ENCODE measurements at regions not wholly inside any gene's neighbourhood (a gene's known extent, or its start where the extent isn't known, plus 50 kb on each side); places are given as distances from the start of the nearest gene placed in this dataset.
A peak's percentile ranks its signal among the peaks of the same experiment; 100 is the strongest.
"Not testable (repeated sequence)": the region's sequence is repeated elsewhere in the genome, so short reads cannot be mapped to it uniquely, and the experiment has no call there.

DNA sequence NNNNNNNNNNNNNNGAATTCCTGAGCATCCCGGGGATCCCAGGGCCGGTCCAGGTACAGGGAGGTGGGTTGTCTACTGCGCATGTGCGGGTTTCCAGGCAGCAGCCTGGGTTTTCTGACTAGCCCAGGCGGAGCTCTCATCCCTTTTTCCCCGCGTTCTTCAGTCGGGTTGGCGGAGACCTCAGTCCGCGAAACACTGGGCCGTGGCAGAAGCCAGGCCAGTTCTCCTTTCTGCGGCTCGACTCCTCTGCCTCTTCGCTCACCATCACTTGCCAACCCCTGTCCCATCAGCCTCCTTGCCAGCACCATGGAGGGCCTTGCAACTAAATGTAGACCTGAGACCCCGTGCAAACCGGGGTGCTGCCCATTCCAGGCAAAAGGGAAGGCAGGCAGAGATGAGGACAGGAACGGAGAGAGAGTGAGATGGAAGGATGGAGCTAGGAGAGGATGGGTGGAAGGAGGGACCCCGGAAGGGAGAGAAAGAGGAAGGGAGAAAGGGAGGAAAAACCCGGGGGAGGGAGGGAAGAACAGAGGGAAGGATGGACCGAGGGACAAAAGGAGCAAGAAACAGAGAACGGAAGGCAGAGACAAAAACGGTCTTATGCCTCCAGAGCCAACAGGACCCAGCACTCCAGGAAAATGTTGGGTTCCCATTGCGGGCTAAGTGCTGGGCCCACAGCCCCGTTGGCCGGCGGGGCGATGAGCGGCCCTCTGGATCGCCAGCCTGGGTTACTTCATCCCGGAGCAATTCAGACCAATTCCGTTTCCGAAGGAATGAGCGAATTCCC, 445.4 kb upstream of the DEFB115 start:
- peak; percentile 25 for DNase-seq (ENCODE audit: insufficient read length, low spot score)
- no peak for TF ChIP-seq POLR2AphosphoS5 (IDR thresholded peaks at IDR 0.05; ENCODE audit: low read depth, low read length)
- TF ChIP-seq POU2F2 (IDR thresholded peaks at IDR 0.05; ENCODE audit: low read depth, low read length): no peak
- no peak for TF ChIP-seq PAX5 (IDR thresholded peaks at IDR 0.05; ENCODE audit: insufficient read depth, low read length, severe bottlenecking)
- no peak for TF ChIP-seq SPI1 (IDR thresholded peaks at IDR 0.05; ENCODE audit: low read depth, low read length)
- no peak for TF ChIP-seq TAF1 (IDR thresholded peaks at IDR 0.05; ENCODE audit: low read depth, low read length)
- FAIRE-seq: no peak

DNA sequence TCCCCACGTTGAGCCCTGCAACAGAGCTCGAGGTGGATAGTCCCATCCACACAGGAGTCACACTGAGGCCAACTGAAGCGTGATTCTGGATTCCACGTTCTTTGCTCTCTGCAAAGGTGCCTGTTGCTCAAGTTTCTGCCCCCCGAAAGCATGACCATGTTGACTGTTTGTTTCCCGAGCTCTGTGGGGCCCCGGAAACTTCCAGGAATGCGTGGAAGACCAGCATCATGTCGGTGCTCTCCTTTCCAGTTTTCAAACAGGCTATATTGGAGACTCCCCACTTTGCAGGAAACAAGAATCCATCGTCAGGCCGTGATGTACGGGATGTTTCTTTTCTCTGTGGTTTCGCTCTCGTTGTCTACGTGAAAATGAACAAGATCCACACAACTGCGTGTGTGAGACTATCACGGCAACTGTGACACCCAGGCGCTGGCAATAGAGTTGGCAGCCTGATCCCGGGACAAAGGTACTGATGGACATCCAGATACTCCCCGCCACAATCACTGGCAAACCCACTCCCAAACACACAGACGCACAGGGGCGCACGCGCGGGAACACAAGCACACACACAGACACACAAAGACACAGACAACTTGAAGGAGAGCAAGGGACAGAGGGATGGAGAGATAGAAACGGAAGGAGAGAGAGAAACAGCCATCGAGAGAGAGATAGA, 444.6 kb upstream of the DEFB115 start:
- TF ChIP-seq POLR2A (IDR thresholded peaks at IDR 0.05; ENCODE audit: low read depth, low read length) (no peak), POU2F2 (IDR thresholded peaks at IDR 0.05; ENCODE audit: low read depth, low read length) (no peak), POLR2AphosphoS5 (IDR thresholded peaks at IDR 0.05; ENCODE audit: low read depth, low read length) (no peak), TAF1 (IDR thresholded peaks at IDR 0.05; ENCODE audit: low read depth, low read length) (no peak), SPI1 (IDR thresholded peaks at IDR 0.05; ENCODE audit: low read depth, low read length) (no peak), PAX5 (IDR thresholded peaks at IDR 0.05; ENCODE audit: insufficient read depth, low read length, severe bottlenecking) (no peak)
- FAIRE-seq: no peak

DNA sequence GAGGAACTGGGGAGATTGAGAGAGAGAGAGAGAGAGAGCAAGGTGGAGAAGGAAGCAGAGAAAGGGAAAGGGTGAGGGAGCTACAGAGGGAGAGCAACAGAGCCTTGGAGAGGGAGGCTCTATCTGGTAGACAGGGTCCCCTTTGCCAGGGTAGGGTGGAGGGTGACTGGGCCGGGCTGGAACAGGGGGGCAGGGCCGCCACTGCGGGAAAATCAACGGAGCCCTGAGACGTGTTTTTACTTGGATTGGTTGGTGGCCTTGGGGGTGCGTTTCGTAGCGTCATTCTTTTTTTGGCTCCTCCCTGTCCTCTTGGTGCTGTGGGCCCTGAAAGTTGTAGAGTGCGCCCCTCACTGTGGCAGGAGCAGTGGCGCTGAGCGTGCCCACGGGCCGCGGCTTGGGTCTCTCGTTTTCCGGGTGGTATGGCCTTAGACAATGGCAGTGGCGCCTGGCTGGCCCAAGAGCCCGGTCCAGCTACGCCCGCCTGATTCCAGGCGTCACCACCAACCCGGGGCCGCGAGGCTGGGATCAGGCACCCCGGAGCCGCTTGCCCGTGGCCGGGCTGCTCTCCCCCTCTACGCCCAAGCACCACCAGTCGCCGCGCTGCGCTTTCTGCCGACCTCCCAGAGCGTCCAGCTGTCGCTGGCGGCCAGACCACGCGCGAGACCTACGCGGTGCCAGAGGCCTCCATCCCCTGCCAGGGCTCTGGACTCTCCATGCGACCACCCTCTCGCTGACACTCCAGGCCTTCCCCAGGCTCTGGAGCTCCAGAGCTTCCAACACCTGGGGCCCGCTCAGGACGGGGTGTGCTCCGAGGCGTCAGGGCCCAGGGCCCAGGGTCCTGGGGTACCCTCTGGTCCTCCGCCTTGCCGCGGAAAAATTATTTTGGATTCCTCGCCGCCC, 443.8 kb upstream of the DEFB115 start:
- peak; percentile 15 for DNase-seq (ENCODE audit: insufficient read length, low spot score)
- not testable (repeated sequence) for FAIRE-seq

More for the DNA sequence above, 444.6 kb upstream of the DEFB115 start:
- DNase-seq (ENCODE audit: insufficient read length, low spot score): peak; percentile 15

DNA sequence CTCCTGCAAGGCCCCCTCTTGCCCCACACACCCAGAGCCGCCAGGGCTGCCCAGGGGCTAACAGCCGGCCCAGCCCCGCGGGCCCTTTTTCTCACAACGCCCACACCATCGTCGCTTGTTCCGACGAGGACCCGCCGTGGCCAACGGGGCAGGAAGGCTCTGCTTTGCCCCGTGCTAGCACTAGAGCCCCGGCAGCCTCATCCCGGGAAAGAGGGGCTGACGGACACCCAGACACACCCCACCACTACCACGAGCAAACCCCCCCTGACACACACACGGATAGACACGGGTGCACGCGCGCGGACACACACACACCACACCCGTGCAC, 443.2 kb upstream of the DEFB115 start:
- DNase-seq (ENCODE audit: insufficient read length, low spot score); FAIRE-seq: not testable (repeated sequence)

DNA sequence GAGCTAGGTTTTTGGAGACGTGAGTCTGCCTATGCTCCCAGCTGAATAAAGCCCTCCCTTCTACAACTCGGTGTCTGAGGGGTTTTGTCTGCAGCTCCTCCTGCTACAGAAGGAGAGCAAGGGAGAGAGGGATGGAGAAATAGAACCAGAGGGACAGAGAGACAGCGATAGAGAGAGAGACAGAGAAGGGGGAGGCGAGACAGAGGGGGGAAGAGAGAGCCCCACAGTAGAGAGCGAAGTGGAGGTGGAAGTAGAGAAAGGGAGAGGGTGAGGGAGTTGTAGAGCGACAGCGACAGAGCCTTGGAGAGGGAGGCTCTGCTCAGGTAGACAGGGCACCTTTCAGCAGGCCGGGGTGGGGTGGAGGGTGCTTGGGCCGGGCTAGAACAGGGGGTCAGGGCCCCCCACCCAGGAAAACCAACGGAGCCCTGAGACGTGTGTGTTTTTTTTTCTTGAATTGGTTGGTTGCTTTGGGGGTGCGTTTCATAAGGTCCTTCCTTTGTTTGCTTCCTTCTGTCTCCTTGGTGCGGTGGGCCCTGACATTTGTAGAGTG, 442.4 kb upstream of the DEFB115 start:
- not testable (repeated sequence) for DNase-seq (ENCODE audit: insufficient read length, low spot score); FAIRE-seq

DNA sequence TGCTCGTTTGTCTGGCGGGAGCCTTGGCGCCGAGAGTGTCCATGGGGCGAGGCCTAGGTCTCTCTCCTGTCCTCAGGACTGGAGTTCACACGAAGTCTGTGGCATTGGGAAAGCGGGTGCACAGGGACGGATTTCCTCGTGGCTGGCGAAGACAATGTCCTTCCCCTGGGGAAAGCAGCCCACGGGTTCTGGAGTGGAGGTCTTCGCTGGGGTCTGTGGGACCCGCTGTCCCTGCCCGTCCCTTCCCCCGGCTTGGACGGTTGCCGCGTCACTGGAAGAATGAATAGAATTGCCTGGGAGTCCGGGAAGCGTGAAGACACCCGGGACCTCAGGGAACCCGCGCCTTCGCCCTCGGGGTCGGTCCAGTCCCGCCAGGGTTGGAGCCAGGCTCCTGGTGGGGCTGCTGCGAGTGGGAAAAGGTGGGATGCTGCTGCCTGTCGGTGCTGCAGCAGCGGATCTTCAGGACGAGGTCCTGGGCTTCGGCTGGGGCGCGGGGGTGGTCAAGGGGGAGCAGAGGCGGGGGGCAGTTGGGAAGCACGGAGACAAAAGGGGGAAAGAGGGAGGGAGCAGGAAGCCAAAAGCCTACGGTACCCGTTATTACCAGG, 441.8 kb upstream of the DEFB115 start:
- TF ChIP-seq POLR2A (IDR thresholded peaks at IDR 0.05; ENCODE audit: low read depth, low read length) (no peak), POLR2AphosphoS5 (IDR thresholded peaks at IDR 0.05; ENCODE audit: low read depth, low read length) (no peak), TAF1 (IDR thresholded peaks at IDR 0.05; ENCODE audit: low read depth, low read length) (no peak), POU2F2 (IDR thresholded peaks at IDR 0.05; ENCODE audit: low read depth, low read length) (no peak), PAX5 (IDR thresholded peaks at IDR 0.05; ENCODE audit: insufficient read depth, low read length, severe bottlenecking) (no peak), SPI1 (IDR thresholded peaks at IDR 0.05; ENCODE audit: low read depth, low read length) (no peak)
- DNase-seq (ENCODE audit: insufficient read length, low spot score) (peak; percentile 14), FAIRE-seq (no peak)

DNA sequence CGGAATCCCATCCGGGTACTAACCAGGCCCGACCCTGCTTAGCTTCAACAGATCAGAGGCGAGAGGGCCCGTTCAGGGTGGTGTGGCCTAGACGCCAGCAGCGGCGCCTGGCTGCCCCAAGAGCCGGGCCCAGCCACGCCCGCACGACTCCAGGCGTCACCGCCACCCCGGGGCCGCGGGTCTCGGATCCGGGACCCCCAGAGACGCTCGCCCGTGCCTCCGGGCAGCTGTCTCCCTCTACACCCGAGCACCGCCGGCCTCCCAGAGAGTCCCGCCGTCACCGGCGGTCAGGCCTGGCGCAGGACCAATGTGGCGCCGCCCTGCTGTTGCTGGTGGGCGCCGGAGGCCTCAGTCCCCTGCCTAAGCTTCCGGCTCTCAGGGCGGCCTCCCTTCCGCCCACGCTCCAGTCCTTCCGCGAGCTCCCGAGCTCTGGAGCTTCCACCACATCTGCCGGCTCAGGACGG, 441.2 kb upstream of the DEFB115 start:
- TF ChIP-seq PAX5 (IDR thresholded peaks at IDR 0.05; ENCODE audit: insufficient read depth, low read length, severe bottlenecking): no peak
- TF ChIP-seq POU2F2 (IDR thresholded peaks at IDR 0.05; ENCODE audit: low read depth, low read length): no peak
- no peak for TF ChIP-seq POLR2A (IDR thresholded peaks at IDR 0.05; ENCODE audit: low read depth, low read length)
- TF ChIP-seq TAF1 (IDR thresholded peaks at IDR 0.05; ENCODE audit: low read depth, low read length): no peak
- TF ChIP-seq SPI1 (IDR thresholded peaks at IDR 0.05; ENCODE audit: low read depth, low read length): no peak
- no peak for FAIRE-seq
- DNase-seq (ENCODE audit: insufficient read length, low spot score): peak; percentile 7

DNA sequence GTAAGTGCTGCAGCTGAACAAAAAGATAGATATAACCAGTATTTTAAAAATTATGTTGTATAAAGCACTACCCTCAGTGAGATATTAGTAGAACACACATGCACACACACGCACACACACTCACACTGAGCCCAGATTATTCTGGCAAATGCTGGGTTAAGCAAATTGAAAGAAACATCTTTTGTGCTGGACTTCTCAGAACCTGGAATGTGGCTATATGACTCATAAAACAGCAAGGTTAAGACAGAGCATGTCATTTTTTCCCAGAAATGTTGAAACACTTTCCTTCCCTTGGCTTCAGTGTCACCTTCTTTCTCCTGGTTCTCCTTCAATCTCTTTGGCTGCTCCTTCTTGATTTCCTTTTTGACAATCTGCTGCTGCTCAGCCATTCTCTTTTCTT, 435.8 kb upstream of the DEFB115 start:
- DNase-seq (ENCODE audit: insufficient read length, low spot score); FAIRE-seq: not testable (repeated sequence)

DNA sequence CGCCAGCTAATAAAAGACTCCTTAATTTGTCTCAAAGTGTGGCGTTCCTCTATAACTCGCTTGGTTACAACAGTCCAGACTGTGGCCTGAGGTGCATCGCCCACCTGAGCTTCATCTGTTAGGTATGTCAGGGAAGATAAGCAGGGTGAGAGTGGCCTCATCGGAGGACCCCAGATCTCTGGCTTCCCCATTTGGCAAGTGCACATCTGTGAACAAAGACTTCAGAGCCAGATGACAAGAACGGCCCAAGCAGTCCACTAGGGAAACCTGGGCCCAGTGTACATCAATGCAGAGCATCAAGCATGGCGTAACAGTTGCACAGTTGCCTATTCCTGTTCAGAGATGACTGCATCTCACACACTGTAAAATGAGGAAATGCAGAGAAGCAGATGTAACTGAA, 432.8 kb upstream of the DEFB115 start:
- DNase-seq (ENCODE audit: insufficient read length, low spot score); FAIRE-seq: not testable (repeated sequence)

DNA sequence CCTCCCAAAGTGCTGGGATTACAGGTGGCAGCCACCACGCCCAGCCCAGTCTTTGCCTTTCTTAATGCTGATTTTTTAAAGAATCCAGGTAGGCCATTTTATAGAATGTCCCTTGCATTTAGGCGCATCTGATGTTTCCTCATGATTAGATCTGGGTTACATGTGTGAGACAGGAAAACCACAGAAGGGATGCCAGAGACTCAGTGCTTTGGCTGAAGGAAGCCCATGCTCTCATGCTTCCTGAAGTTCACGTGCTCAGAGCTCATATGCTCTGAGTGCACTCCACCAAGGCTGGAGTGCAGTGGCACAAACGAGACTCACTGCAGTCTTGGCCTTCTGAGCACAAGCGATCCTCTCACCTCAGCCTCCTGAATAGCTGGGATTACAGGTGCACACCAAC, 411.5 kb upstream of the DEFB115 start:
- not testable (repeated sequence) for DNase-seq (ENCODE audit: insufficient read length, low spot score); FAIRE-seq

DNA sequence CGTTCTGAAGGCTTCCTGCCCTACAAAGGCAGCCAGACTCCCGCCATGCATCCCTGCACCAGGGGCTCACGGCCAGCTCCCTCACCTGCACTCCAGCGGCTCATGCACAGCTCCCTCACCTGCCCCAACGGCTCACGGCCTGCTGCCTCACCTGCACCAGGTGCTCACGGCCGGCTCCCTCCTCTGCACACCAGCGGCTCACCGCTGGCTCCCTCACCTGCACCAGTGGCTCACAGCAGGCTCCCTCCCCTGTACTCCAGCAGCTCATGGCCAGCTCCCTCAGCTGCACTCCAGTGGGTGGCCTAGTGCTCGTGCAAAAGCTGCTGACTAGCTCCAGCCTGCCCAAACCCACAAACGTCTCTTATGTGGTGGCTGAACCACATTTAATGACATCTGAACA, 389.2 kb upstream of the DEFB115 start:
- DNase-seq (ENCODE audit: insufficient read length, low spot score); FAIRE-seq: not testable (repeated sequence)

DNA sequence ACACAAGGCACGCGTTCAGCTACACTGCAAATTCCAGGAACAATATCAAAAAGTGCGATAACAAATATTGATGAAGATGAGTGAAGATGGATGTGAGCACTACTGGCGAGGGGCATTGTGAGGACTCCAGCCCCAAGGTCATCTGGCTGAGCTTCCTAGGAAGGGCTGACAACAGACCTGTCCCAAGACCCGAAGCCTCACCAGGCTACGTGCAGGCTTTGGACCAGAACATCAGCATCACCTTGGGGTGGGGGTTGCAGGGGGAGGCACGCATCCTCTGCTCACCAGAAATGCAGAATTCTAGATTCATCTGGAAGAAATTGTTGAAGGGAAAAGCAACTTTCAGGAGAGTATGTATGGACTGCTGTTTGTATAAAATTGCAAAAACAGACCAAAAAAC, 386.3 kb upstream of the DEFB115 start:
- not testable (repeated sequence) for FAIRE-seq; DNase-seq (ENCODE audit: insufficient read length, low spot score)

DNA sequence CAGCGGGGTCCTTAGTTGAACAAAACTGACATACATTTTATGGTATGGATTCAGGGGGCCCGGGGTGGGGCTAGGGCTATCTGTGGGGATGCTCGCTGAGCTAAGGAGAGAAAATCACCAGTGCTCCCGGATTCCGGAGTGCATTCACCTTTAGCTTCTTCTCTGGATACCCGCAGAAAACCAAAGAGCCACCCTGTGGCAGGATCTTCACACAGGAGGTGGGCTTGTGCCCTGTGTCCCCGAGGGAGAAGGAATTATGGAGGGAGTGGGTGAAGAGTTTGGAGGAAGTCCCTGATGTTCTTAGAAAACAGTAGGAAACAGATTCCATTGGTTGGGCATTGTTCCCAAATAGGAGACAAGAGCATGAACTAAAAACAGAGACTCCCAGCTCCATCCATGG, 385.2 kb upstream of the DEFB115 start:
- not testable (repeated sequence) for DNase-seq (ENCODE audit: insufficient read length, low spot score); FAIRE-seq

DNA sequence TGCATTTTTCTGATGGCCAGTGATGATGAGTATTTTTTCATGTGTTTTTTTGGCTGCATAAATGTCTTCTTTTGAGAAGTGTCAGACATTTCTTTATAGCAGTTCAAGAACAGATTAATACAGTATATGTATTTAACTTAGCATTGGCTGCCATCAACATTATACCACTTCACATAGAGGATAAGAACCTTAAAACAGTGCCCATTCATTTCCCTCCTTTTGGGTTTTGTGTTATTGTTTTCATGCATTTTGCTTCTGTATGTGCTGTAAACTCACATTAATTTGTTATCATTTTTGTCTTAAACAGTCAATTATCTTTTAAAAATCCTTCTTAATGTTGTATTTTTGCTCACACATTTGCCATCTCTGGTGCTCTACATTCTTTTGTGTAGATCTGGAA, 381.6 kb upstream of the DEFB115 start:
- FAIRE-seq; DNase-seq (ENCODE audit: insufficient read length, low spot score): not testable (repeated sequence)

DNA sequence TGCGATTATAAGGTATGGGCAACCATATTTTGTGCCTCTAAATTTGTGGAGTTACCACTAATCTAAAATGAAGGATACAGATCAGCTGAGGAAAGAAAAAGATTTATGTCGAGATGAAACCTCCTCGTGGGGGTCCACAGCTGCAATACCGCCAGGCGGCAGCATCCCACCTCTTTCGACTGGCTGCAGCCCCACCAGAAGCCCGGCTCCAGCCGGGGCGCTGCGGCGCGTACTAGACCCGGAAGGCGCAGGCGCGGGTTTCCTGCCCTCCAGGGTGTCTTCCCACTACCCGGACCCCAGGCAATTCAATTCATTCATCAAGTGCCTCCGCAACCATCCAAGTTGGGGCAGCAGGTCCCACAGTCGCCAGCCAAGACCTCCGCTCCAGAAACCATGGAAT, 366.1 kb upstream of the DEFB115 start:
- not testable (repeated sequence) for DNase-seq (ENCODE audit: insufficient read length, low spot score)

More for the DNA sequence above, 366.1 kb upstream of the DEFB115 start:
- FAIRE-seq: not testable (repeated sequence)
